PC-9 (cell line): ENCODE measurements at regions not wholly inside any gene's neighbourhood (a gene's known extent, or its start where the extent isn't known, plus 50 kb on each side); places are given as distances from the start of the nearest gene placed in this dataset.

ENCODE experiments used
- BruUV-seq: library from RNA; stranded (reverse); fragments of 400-500 nt; replicated peaks from 2 replicates; lab custom pipeline; 2021; lab: Mats Ljungman, UMichigan
- CTCF ChIA-PET: fragments of 300-600 bp; sonication (Branson Sonifier 250); formaldehyde crosslinking; loops from one replicate; lab custom pipeline; 2022; ENCODE audit warnings: antibody characterized with exemption; lab: Charles Lee
- POLR2A ChIA-PET: fragments of 300-600 bp; sonication (Branson Sonifier 250); formaldehyde crosslinking; loops from one replicate; lab custom pipeline; 2022; ENCODE audit warnings: antibody characterized with exemption; ENCODE audit not compliant: unreplicated experiment; lab: Charles Lee
- DNase-seq, 2 experiments: peaks; one replicate each; pipeline versions ENCODE4 v3.0.0 to v3.0.0-alpha.2; 2015 to 2022; ENCODE audit warnings: mixed read lengths in 1 of 2
- H2AFZ ChIP-seq: fragments of 200-600 bp; sonication (generic); 2 replicates; pipeline ENCODE4 v1.8.1; 2017; ENCODE audit warnings: antibody characterized with exemption
- H3F3A ChIP-seq: fragments of 200-600 bp; sonication (generic); 2 replicates; pipeline ENCODE4 v1.8.1; 2017; ENCODE audit warnings: antibody characterized with exemption, mild to moderate bottlenecking, low read depth; ENCODE audit not compliant: insufficient read depth
- H3K27ac ChIP-seq: fragments of 200-600 bp; sonication (generic); 2 replicates; pipeline ENCODE4 v1.6.1; 2016; ENCODE audit warnings: mixed run types
- H3K27me3 ChIP-seq: fragments of 200-600 bp; sonication (generic); 2 replicates; pipeline ENCODE4 v1.6.1; 2016; ENCODE audit warnings: low read depth, mixed run types; ENCODE audit not compliant: insufficient read depth
- H3K36me3 ChIP-seq: fragments of 200-600 bp; sonication (generic); 2 replicates; pipeline ENCODE4 v1.6.1; 2016; ENCODE audit warnings: low read depth, mixed run types
- H3K4me1 ChIP-seq: fragments of 200-600 bp; sonication (generic); replicated peaks from 2 replicates; pipeline ENCODE4 v1.6.1; 2016; ENCODE audit warnings: mixed run types; ENCODE audit not compliant: insufficient read depth
- H3K4me2 ChIP-seq: fragments of 200-600 bp; sonication (generic); 2 replicates; pipeline ENCODE4 v1.6.1; 2017; ENCODE audit warnings: mixed run types
- H3K4me3 ChIP-seq: fragments of 200-600 bp; sonication (generic); 2 replicates; pipeline ENCODE4 v1.6.1; 2016; ENCODE audit warnings: mixed run types
- H3K79me2 ChIP-seq: fragments of 200-600 bp; sonication (generic); 2 replicates; pipeline ENCODE4 v1.6.1; 2017; ENCODE audit warnings: low read depth, mixed run types
- H3K9me2 ChIP-seq: fragments of 200-600 bp; sonication (generic); 2 replicates; pipeline ENCODE4 v1.8.1; 2017; ENCODE audit warnings: mild to moderate bottlenecking; ENCODE audit not compliant: insufficient read depth
- H3K9me3 ChIP-seq: fragments of 200-600 bp; sonication (generic); 2 replicates; pipeline ENCODE4 v1.8.1; 2016; ENCODE audit warnings: low read depth; ENCODE audit not compliant: insufficient read depth
- H4K20me1 ChIP-seq: fragments of 200-600 bp; sonication (generic); 2 replicates; pipeline ENCODE4 v1.8.1; 2017; ENCODE audit not compliant: insufficient read depth
- CTCF ChIP-seq: fragments of 200-600 bp; sonication (generic); conservative IDR thresholded peaks from 2 replicates; pipeline ENCODE4 v1.6.1; 2017; ENCODE audit warnings: mixed run types, antibody characterized with exemption, mild to moderate bottlenecking, moderate library complexity
- EZH2 ChIP-seq: fragments of 200-600 bp; sonication (generic); IDR thresholded peaks from 2 replicates; pipeline ENCODE4 v1.8.0; 2017; ENCODE audit warnings: antibody characterized with exemption, low read depth
- intact Hi-C: fragments of 100-400 bp; cut with micrococcal nuclease; formaldehyde crosslinking; loops from one replicate; pipeline ENCODE4 v1.10.0; 2022; ENCODE audit not compliant: unreplicated experiment

GRCh38 chr5:133818869-133819600, 149.4 kb downstream of the C5orf15 start:
- no peaks in the 10 kb centered on the region for H3K79me2 ChIP-seq
- H2AFZ ChIP-seq = no peak overlapping the region
- H3K9me3 ChIP-seq = no peaks in the 10 kb centered on the region
- H4K20me1 ChIP-seq = no peaks in the 10 kb centered on the region
- peaks cover 29% of the 10 kb centered on the region for H3K4me1 ChIP-seq
- no peaks in the 10 kb centered on the region for H3K36me3 ChIP-seq
- H3K4me2 ChIP-seq = no peak overlapping the region
- no peak for TF ChIP-seq CTCF
- TF ChIP-seq EZH2 = no peak
- DNase-seq = no peak
- no peak overlapping the region for H3K27ac ChIP-seq
- no peak overlapping the region for H3K4me3 ChIP-seq
- ChIA-PET POLR2A (no interaction called here), CTCF (no interaction called here)
- no TSS peak for BruUV-seq
- no peaks in the 10 kb centered on the region for H3K9me2 ChIP-seq
- H3F3A ChIP-seq = peaks cover 13% of the 10 kb centered on the region; the same call in 1 of the 2 replicates
- intact Hi-C loops = no loop called here
- no peaks in the 10 kb centered on the region for H3K27me3 ChIP-seq

GRCh38 chr5:133818031-133818431, 150.4 kb downstream of the C5orf15 start:
- H2AFZ ChIP-seq = no peak overlapping the region
- H3K4me2 ChIP-seq = no peak overlapping the region
- H3K27ac ChIP-seq = no peak overlapping the region
- H3K9me3 ChIP-seq = no peaks in the 10 kb centered on the region
- no peaks in the 10 kb centered on the region for H3K27me3 ChIP-seq
- peaks cover 13% of the 10 kb centered on the region; the same call in 1 of the 2 replicates for H3F3A ChIP-seq
- ChIA-PET POLR2A (no interaction called here), CTCF (no interaction called here)
- no peaks in the 10 kb centered on the region for H3K79me2 ChIP-seq
- no peaks in the 10 kb centered on the region for H4K20me1 ChIP-seq
- H3K4me3 ChIP-seq = no peak overlapping the region
- no peak for TF ChIP-seq EZH2
- H3K36me3 ChIP-seq = no peaks in the 10 kb centered on the region
- DNase-seq = peak in 1 of 2 experiments; percentile 43
- H3K4me1 ChIP-seq = peaks cover 29% of the 10 kb centered on the region
- H3K9me2 ChIP-seq = no peaks in the 10 kb centered on the region
- BruUV-seq = no TSS peak
- intact Hi-C loops = no loop called here

GRCh38 chr5:133817456-133817855, 151.0 kb downstream of the C5orf15 start:
- TF ChIP-seq CTCF (no peak), EZH2 (no peak)
- no peak overlapping the region; the same call in 1 of the 2 replicates for H3K4me2 ChIP-seq
- H2AFZ ChIP-seq = no peak overlapping the region
- ChIA-PET CTCF (no interaction called here), POLR2A (no interaction called here)
- H3K9me3 ChIP-seq = no peaks in the 10 kb centered on the region
- peaks cover 29% of the 10 kb centered on the region for H3K4me1 ChIP-seq
- BruUV-seq = no TSS peak
- no peaks in the 10 kb centered on the region for H4K20me1 ChIP-seq
- no peaks in the 10 kb centered on the region for H3K36me3 ChIP-seq
- no peak overlapping the region for H3K27ac ChIP-seq
- H3K4me3 ChIP-seq = no peak overlapping the region
- no peaks in the 10 kb centered on the region for H3K79me2 ChIP-seq
- no peaks in the 10 kb centered on the region for H3K9me2 ChIP-seq
- peaks cover 13% of the 10 kb centered on the region; the same call in 1 of the 2 replicates for H3F3A ChIP-seq
- no peak for DNase-seq
- intact Hi-C loops = no loop called here
- no peaks in the 10 kb centered on the region for H3K27me3 ChIP-seq

DNA sequence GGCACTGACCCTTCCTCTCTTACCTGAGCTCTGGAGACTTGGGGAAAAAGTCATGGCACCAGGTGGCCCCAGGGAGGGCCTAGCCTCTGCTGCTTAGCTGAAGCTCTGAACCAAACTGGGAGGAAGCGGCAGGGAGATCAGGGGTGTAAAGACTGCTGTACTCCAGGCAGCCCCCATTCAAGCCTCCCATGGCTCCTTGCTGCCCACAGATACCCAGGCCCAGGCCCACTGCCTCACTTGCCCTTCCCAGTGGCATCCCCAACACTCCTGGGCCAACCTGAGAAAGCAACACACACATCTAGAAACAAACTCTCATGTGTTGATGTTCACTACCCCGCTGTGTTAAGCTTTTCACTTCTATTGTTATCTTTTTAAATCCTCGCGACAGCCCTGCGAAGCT, 151.6 kb downstream of the C5orf15 start:
- no peaks in the 10 kb centered on the region for H3K36me3 ChIP-seq
- TF ChIP-seq EZH2 (no peak), CTCF (no peak)
- H4K20me1 ChIP-seq = no peaks in the 10 kb centered on the region
- H3K27ac ChIP-seq = no peak overlapping the region
- H3K9me3 ChIP-seq = no peaks in the 10 kb centered on the region
- H3K9me2 ChIP-seq = no peaks in the 10 kb centered on the region
- H3K4me1 ChIP-seq = peaks cover 29% of the 10 kb centered on the region
- H3F3A ChIP-seq = peaks cover 13% of the 10 kb centered on the region; the same call in 1 of the 2 replicates
- intact Hi-C loops = no loop called here
- H3K4me2 ChIP-seq = no peak overlapping the region
- no peak overlapping the region for H2AFZ ChIP-seq
- H3K27me3 ChIP-seq = no peaks in the 10 kb centered on the region
- no peak overlapping the region for H3K4me3 ChIP-seq
- ChIA-PET CTCF (no interaction called here), POLR2A (no interaction called here)
- H3K79me2 ChIP-seq = no peaks in the 10 kb centered on the region
- BruUV-seq = no TSS peak
- DNase-seq = no peak
